Posterior cingulate gyrus (tissue), 11 donors: ENCODE measurements at regions not wholly inside any gene's neighbourhood (a gene's known extent, or its start where the extent isn't known, plus 50 kb on each side); places are given as distances from the start of the nearest gene placed in this dataset.

ENCODE experiments used
- DNase-seq, 10 donors: peaks; one replicate each; pipeline versions ENCODE4 v3.0.0 to v3.0.0-alpha.2; 2020 to 2021; ENCODE audit warnings: mixed read lengths in 3 of 10
- intact Hi-C: fragments of 100-400 bp; cut with DNase I; formaldehyde crosslinking; loops from one replicate; pipeline ENCODE4 v1.15.1; 2023

- no peak for DNase-seq
- intact Hi-C loops, result loop anchor here (10.0 kb wide), 1 partner anchor 50 kb away; the partner anchor contains the start of gene MKRN3
Measured at GRCh38 chr15:23514484-23514883, 51.0 kb upstream of the MKRN3 start.

- DNase-seq, result no peak
- intact Hi-C loops, result no loop called here
Measured at GRCh38 chr15:23506762-23507161, 58.7 kb upstream of the MKRN3 start.

DNA sequence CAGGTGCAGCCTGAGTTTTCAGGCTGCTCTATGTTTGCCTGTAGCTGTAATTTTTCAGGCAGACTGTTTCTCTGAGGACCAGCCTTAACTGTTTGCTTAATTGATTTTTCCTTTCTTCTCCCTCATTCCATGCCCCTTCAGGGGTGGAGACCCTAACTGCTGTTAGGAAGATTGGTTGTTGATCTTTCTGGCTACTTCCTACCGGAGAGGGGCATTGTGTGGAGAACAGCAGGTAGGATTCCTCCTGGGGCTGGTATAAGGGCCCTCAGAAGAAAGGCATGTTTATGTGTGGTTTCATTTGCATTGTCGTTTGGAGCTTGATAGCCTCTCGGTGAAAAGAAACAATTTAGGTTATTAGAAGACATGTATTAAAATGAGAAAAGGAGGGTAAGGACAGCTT lies 56.9 kb upstream of the GOLGA6L2 start:
- intact Hi-C loops, result no loop called here
- DNase-seq, result no peak

- DNase-seq, result no peak
- intact Hi-C loops, result no loop called here
Measured at GRCh38 chr15:23503576-23503975, 56.5 kb upstream of the GOLGA6L2 start.

DNA sequence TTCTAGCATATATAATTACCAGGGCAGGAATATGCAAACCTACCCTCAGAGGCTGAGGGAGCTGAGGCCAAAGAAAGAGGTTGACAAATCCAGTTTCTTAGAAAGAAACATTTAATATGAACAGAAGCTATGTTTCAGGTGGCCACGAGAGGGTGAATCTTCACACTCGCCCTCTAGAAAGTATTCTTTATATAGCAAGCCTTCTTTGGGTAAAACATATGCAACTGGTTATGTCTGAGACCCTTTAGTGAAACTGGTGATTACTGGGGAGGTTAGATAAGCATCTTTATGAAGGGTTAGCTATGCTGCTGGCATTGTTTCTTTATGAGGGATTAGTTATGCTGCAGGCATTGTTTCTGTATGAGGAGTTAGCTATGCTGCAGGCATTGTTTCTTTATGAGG lies 50.7 kb upstream of the GOLGA6L2 start:
- peak in 4 of 10 donors; percentile 14 to 58 (median 18) for DNase-seq

More for the DNA sequence above, 50.7 kb upstream of the GOLGA6L2 start:
- intact Hi-C loops, result loop anchor here (10.0 kb wide), 1 partner anchor 127 kb away; no protein-coding TSS in a partner anchor
